Hematopoietic multipotent progenitor cell treated with erythropoietin and hydrocortisone succinate and interleukin-3 and kit ligand, for 6 days (in vitro differentiated cells): ENCODE measurements at regions not wholly inside any gene's neighbourhood (a gene's known extent, or its start where the extent isn't known, plus 50 kb on each side); places are given as distances from the start of the nearest gene placed in this dataset.
"Not testable (repeated sequence)": the region's sequence is repeated elsewhere in the genome, so short reads cannot be mapped to it uniquely, and the experiment has no call there.

ENCODE experiments used
- DNase-seq: peaks from one replicate; pipeline ENCODE4 v3.0.0-alpha.2; 2015

DNA sequence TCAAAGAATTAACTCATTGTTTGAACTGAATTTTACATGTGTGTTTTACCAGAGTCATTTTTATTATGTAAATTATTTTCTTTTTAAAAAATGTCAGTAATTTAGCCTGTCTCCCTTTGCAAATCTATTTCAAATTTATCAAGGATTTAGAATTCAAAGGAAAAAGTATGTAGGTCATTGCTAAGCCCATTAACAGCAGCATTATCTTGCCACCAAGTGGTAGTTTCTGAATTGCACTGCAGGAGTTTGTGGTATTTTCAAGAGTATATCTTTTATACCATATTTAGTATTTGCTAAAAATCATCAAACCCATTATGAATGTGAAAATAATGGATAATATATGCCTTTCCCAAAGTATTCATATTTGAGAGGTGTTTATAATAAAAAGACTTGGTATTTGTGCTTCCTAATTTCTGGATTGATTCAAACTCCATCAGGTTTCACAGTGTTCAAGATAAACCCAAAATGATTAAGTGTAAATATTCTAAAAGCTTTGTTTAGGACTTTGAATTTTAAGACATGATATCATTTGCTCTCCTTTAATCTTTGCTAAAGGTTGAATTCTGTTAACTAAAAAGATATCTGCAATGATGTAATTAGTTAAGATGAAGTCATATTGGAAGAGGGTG is 711.4 kb downstream of the FSCB start:
- peak; percentile 11 for DNase-seq

DNA sequence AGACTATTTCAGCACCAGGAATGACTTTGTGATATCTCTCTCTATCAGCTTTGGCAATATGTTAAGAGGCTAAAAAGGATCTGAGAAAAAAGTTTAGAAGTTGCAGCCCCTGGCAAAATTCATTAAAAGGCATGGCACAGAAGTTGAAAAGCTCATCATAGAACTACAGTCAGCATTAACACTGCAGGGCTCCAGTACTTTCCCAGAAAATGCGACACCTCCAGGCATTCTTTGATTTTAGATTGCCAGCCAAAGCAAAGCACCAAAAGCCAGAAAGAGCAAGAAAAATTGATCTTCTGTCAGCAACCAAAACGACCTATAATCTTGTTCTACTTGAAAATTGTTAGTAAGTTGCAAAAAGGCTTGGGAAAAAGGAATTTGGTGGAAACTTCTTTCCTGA is 713.5 kb downstream of the FSCB start:
- DNase-seq = no peak

DNA sequence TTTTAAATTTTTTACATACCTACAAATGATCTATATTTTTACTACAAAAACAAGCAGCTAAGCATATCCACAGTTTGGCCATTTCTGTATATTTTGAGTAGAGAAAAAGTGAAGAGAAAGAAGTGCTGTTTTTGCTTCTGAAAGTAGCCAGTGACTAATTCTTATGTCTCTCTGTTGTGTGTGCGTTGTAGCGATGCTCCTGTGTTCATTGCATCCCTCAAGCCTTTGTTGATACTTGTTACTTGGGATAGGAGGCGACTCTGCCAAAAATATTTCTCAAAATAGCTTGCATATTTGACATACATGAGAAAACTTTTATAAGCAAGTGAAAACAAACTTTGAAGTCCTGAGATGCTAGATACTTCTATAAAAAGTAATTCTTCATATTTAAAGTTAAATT is 714.1 kb downstream of the FSCB start:
- DNase-seq = no peak

DNA sequence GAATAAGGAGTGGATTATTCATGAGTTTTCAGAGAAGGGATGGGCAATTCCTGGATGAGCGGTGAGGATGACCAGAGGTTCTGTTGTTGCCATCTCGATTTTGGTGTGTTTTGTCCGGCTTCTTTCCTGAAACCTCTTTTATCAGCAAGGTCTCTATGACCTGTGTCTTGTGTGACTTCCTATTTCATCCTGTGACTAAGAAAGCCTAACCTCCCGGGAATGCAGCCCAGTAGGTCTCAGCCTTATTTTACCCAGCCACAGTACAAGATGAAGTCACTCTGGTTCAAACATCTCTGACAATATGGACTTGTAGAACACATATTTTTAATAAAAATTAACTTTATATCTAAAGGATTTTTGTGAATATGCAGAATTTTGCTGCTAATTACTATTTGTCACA is 716.4 kb downstream of the FSCB start:
- DNase-seq = no peak

DNA sequence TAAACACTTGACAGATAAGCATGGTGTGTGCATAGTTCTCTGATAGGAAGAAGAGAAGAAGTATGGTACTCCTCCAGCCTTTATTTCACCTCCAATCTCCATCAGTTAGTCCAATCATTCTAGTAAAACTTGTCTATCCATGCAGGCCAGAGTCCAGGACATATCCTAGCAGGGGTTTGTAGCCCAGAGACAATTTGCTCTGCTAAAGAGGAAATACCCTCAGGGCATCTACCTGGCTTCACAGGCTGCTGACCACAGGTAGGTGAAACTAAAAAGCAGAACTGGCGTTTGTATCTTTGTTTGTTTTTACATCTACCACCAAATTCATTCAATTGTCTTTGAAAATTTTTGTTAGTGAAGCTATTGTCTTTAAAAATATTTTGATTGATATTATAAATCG is 717.6 kb downstream of the FSCB start:
- no peak for DNase-seq

DNA sequence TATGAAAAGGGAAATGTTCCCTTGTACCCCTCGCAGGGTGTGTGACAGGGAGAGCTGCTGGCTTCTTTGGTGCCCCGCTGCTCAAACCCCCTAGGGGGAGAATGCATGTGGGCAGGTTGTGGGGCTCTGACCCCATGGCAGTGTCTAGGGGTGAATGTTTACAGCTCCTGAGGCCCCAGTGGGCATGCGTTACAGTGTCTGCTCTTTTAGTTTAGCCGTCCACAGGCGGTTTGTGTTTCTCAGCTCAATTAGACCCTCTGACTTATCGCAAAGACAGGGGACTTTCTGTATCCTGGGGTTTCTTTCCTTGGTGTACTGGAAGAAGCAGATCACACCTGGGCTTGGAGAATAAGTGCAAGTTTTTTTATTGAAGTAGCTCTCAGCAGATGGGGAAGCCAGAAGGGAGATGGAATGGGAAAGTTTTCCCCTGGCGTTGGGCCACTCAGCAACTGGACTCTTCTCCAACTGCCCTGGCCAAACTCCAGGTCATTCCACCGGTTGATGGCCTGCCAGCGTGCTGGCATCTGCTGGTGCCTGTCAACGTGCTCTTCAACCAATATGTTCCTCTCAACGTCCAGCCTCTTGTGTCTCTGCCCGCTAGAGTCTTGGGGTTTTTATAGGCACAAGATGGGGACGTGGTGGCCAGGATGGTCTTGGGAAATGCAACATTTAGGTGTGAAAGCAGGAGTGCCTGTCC is 720.9 kb downstream of the FSCB start:
- no peak for DNase-seq

DNA sequence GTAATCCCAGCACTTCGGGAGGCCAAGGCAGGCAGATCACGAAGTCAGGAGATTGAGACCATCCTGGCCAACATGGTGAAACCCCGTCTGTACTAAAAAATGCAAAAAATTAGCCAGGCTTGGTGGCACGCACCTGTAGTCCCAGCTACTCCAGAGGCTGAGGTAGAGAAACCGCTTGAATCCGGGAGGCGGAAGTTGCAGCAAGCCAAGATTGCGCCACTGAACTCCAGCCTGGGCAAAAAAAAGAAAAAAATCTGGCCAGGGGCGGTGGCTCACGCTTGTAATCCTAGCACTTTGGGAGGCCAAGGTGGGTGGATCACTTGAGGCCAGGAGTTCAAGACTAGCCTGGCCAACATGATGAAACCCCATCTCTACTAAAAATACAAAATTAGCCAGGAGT is 722.7 kb downstream of the FSCB start:
- not testable (repeated sequence) for DNase-seq

DNA sequence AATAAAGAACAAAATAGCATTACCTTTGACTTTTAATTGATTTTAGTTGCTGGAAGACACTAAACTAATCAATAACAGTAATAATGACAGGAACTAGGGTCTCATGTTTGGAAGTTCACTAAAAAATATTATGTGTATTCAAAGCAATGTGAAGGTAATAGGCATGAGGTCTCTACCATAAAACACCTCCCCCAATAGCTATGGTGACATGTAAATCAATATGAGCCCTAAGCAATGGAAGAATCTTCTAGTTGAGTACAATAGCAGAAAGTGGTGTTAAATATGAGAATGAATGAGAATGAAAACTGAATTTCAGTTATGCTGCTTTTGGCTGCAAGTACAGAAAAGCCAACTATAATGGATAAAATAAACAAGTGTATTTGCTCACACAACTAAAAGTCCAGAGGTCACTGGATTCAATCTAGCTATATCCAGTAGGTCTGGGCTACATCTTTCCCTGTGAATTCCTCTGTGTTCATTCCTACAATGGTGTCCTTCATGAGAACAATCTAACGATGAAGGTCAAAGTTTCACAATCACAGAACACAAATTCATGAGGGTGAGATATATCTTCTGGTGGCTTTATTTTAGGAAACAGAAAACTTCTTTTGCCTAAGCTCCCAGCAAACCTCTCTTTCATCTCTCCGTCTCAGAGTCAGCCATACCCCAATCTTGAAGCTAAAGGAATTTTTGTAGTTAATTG is 728.0 kb downstream of the FSCB start:
- no peak for DNase-seq

DNA sequence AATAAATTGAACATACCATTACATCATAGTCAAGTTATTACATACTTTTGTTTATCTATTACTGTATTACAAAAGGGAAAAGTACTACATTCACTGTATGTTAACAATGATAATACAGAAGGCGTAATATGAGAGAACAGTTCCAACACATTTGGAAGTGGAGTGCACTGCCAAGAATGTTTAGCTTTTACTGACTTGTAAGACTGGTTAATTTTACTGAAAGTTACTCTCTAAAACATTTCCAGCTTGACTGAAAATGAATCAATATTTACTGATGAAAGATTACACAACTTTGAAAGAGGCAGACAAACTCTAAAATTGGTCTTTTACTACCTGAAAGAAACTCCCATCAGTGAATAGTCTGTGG is 728.5 kb downstream of the FSCB start:
- no peak for DNase-seq

DNA sequence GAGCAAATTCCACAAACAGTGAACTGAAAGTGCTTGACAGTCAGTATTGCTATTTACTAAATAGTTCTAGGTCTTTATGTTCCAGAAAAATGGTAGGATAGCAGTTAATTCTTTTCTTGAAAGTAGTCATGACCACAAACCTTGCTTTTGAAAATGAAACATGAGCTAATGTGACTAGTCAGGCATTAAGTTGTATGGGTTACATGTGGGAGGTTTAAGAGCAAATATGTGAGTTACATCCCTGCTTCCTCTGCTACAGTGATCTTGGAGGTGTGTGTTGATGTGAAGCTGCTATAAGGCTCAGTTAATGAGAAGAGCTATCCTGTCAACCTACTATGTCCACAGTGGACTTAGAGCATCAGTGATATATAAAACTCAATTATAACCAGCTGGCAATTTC is 741.6 kb downstream of the FSCB start:
- DNase-seq = no peak

DNA sequence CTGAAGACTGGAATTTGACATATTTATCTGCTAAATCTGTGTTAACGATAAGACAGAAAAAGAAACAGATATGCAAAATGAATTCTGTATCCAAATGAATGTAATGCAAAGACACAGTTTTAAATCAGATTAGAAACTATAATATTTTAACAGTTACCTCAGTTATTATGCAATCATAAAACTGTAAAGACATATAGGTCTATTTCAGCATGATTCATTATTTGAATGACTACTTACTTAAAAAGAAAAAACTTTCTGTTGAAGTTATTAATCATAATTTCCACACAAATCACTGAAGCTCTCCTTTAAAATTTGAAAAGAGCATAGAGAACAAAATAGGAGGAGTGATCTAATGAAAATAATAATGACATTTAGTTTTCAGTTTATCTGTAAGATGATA is 742.6 kb downstream of the FSCB start:
- DNase-seq = no peak

DNA sequence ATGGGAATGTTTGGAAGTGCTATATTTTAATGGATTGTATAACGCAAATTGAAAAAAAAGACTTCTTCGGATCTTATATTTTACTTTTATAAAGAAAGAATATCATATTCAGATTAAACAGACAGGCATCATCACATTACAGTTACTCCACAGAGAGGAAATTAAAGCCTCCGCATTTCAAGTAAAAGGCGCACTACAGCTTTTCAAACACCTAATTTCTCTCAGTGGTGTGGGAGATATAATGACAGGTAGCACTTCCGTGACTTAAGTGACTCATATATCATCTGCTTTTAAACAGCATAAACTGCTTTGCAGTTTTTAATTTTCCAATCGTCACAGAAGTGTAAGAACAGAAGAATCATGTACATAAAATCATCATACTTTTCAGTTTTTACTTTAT is 751.4 kb downstream of the FSCB start:
- no peak for DNase-seq

DNA sequence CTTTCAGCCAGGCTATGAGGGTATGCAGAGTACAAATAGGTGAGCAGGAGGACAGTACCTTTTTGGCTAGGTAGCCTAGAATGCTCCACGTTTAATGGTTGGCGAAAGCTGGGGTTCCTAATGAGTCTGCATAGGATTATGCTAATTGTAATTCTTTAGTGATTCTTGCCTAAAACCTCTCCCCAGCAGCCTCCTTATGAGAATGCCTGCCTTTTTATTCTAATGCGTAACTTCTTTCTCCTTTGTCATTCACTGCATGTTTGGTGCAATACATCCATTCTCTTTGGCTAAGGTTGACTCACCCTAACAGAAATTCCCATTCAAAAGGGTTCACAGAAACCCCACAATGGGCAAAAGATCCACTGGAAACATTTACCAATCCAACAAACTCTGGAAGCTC is 752.2 kb downstream of the FSCB start:
- DNase-seq = no peak

DNA sequence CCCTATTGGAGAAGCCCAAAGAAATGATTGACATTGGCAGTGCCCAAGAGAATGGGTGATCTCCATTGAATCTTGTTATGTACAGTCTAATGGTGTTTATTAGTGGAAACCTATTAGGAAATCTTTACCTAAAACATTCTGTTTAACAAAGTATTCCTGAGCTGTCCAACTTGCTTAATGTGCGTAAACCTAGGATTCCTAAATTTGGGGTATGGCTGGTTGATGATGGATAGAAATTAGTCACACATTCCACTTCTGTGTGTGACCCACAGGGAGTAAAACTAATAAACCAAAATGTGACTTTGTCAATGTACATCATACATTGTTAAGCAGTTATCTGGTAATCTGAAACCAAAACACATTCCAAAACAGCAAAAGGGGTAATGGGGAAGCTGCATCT is 761.3 kb downstream of the FSCB start:
- DNase-seq = no peak

DNA sequence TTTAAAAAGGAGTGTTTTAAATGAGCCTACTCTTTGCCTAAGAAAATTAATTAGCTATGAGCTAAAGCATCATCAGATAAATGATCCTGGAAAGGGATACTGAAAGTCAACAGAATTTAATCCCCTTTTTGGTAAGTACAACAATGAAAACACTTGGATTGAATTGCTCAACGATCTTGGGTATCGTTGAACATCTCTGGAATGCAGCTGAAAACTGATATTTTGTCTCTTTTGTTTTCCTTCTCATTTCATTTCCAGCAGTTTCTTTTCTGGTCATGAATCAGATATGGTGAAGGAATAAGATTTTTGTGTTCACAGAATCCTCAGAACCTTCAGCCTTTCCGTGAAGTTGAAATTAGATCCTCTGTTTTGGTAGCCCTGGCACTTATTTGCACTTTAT is 771.2 kb downstream of the FSCB start:
- DNase-seq = no peak

DNA sequence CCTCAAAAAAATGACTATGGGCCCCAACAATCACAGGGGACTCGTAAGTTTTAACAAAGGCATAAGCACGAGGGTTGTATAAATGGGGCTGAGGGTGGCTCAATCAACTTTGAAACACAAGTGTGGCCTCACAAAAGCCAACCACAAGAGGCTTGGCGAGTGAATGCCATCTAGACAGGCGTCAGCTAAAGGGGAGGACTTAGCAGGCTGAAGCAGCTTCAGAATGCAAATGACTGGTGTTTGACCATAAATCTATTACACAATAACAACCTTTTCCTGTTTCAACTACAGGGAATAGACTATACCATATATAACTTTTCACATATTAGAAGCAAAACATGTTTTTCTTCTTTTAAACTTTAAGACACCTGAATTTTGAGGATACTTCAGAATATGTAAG is 777.9 kb downstream of the FSCB start:
- DNase-seq = peak; percentile 43

DNA sequence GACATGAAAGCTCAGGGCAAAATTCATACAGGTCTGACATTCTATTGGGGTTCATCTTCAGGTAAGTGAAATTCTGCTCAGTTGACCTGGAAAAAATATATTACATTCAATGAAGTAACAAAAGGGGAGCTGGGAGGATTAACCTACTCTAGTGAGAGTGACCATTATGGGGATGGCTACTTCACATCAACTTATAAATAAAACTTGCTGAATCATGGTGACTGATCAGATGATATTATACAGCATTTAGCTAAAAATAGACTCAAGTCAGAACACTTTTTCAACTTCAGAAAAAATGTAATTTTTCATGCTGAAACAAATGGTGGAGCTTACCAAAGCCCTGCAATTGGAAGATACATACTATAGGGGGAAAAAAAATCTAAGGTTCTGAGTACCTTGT is 800.2 kb downstream of the FSCB start:
- DNase-seq = peak; percentile 3

DNA sequence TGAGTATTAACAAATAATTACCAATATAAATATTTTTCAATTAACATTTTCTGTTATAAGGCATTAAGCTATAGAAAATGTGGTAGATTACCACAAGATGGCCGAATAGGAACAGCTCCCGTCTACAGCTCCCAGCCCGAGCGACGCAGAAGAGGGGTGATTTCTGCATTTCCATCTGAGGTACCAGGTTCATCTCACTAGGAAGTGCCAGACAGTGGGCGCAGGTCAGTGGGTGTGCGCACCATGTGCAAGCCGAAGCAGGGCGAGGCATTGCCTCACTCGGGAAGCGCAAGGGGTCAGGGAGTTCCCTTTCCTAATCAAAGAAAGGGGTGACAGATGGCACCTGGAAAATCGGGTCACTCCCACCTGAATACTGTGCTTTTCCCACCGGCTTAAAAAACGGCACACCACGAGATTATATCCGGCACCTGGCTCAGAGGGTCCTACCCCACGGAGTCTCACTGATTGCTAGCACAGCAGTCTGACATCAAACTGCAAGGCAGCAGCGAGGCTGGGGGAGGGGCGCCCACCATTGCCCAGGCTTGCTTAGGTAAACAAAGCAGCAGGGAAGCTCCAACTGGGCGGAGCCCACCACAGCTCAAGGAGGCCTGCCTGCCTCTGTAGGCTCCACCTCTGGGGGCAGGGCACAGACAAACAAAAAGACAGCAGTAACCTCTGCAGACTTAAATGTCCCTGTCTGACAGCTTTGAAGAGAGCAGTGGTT is 808.4 kb downstream of the FSCB start:
- not testable (repeated sequence) for DNase-seq

DNA sequence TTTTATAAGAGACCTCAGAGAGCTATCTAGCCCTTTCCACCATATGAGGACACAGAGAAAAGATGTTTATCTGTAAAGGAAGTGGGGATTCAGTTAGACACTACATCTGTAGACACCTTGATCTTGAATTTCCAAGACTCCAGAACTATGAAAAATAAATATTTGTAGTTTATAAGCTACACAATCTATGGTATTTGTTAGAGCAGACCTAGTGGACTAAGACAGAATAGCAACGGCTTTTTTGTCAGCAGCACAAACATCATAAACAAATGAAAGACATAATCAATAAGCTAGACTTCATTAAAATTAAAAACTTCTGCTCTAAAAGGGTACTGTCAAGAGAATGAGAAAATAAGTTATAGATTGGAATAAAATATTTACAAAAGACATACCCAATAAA is 810.1 kb downstream of the FSCB start:
- DNase-seq = no peak

DNA sequence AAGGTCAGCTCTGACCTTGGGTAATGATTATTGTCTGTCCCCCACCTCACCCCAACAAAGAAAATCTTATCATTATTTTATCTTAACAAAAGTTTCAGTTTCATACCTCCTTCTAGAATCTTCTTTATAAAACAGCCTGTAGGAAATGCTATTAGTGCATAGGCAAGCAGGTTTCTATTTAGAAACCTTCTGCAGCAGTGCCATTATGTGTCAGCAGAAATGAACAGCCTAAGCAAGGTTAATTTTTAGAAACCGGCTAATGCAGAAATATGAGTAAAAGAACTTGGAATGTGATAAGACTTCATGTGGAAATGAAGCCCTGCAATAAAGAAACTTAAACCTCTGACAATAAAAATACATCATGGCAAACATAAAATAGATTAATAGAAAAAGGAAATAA is 814.4 kb downstream of the FSCB start:
- DNase-seq = no peak

DNA sequence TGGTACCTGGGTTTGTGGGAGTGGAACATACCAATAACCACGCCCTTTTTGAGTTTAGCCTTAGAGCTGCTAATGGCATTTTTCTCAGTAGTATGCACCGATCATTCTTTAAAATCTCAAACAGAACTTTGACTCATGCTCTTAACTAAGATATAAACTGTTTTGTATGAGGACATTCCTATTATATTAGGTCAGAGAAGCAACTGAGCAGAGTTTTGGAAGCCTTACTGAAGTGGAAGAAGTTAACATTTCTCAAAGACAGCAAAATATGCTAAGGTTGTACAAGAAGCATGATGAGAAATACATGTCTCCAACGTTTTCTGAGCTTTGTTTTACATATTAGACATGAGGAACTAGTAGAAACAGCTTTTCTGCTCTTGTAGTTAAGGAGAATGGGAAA is 819.2 kb downstream of the FSCB start:
- no peak for DNase-seq

DNA sequence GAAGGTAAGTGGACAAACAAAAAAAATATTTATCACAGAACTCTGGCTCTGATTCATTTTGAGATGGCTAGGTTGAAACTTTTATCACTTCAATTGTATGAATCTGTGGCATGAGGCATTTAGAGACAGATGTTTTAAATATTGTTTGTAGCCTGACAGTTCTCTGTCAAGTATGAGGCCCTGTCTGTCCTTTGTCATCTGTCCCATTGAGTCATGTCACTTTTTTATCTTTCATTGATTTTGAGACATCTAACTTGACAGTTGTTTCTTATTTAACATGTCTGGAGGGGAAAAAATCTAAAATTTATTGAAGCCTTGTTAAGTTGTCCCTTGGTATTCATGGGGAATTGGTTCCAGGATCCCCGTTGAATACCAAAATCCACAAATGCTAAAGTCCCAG is 829.5 kb downstream of the FSCB start:
- DNase-seq = no peak

DNA sequence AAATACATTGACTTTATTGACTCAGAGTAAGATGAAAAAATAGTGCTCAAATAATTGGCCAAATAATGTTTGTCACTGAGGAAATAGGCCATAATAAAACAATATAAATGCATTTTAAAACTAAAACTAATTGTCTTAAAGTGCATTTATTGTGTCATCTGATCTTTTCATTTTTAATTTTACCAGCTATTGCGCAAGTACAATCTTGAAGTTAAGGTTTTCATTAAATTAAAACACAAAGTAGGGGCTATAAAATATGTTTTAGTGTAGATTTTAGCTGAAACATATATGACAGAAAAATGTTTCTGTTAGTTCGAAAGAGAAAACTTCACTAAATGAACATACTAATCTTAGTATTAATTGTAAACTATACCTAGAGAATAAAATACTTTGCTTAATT is 832.8 kb downstream of the FSCB start:
- DNase-seq = no peak
